ENCODE measurements at regions not wholly inside any gene's neighbourhood (a gene's known extent, or its start where the extent isn't known, plus 50 kb on each side); places are given as distances from the start of the nearest gene placed in this dataset.
"Not testable (repeated sequence)": the region's sequence is repeated elsewhere in the genome, so short reads cannot be mapped to it uniquely, and the experiment has no call there.

DNA sequence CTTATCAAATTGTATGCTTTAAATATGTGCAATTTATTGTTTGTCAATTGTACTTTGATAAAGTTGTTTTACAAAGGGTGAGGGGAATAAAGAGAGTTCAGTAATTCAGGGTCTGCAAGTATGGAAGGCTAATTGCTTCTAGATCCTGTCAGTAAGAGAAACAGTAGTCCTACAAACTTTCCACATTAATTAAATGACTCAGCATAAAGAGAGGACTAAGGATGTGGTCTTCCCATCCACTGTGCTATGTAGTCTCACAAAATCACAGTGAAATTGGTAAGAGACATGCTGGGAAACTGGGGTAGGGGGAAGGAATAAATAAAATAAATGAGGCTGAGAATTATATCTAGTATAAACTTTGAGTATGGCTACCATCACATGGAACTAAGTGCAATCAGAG lies 130.2 kb upstream of the PKP2 start:
- Mint-ChIP-seq H3K4me1 (no peaks in the 10 kb centered on the region), H3K27ac (no peak overlapping the region), H3K27me3 (no peaks in the 10 kb centered on the region), H3K9me3 (peaks cover 0 to 21% (median 8%) of the 10 kb centered on the region in 3 donors), H3K36me3 (no peaks in the 10 kb centered on the region), H3K4me3 (no peak overlapping the region)

DNA sequence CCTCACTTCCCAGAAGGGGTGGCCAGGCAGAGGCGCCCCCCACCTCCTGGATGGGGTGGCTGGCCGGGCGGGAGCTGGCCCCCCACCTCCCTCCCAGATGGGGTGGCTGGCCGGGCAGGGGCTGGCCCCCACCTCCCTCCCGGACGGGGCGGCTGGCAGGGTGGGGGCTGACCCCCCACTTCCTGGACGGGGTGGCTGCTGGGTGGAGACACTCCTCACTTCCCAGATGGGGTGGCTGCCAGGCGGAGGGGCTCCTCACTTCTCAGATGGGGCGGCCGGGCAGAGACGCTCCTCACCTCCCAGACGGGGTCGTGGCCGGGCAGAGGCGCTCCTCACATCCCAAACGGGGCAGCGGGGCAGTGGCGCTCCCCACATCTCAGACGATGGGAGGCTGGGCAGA lies 126.1 kb upstream of the PKP2 start:
- not testable (repeated sequence) for H3K36me3 Mint-ChIP-seq
- H3K9me3 Mint-ChIP-seq, result peaks cover 4 to 19% (median 7%) of the 10 kb centered on the region in 3 donors

DNA sequence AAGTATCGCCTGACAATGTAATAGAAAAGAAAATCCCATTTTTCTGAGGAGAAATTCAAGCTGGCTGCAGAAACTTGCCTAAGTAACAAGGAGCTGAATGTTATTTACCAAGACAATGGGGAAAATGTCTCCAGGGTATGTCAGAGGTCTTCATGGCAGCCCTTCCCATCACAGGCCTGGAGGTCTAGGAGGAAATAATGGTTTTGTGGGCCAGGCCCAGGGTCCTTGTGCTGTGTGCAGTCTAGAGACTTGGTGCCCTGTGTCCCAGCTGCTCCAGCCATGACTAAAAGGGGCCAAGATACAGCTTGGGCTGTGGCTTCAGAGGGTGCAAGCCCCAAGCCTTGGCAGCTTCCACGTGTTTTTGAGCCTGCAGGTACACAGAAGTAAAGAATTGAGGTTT lies 120.5 kb upstream of the PKP2 start:
- not testable (repeated sequence) for H3K36me3 Mint-ChIP-seq, H3K4me1 Mint-ChIP-seq, H3K27me3 Mint-ChIP-seq, H3K4me3 Mint-ChIP-seq
- H3K27ac Mint-ChIP-seq, result peak overlapping the region in 1 of 3 donors; percentile 4
- H3K9me3 Mint-ChIP-seq, result peaks cover 8 to 28% (median 8%) of the 10 kb centered on the region in 3 donors

More for the DNA sequence above, 126.1 kb upstream of the PKP2 start:
- not testable (repeated sequence) for H3K4me3 Mint-ChIP-seq, H3K27ac Mint-ChIP-seq, H3K4me1 Mint-ChIP-seq, H3K27me3 Mint-ChIP-seq

DNA sequence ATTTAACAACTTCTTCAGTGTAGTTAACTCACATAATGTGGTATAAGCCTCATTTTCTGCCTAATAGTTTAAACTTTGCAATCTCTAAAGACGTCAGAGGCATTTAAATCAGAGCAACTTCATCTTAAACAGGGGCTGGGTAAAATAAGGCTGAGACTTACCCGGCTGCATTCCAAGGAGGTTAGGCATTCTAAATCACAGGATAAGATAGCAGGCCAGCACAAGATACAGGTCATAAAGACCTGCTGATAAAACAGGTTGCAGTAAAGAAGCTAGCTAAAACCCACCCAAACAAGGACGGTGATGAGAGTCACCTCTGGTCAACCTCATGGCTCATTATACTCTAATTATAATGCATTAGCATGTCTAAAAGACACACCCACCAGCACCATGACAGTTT lies 115.6 kb upstream of the PKP2 start:
- Mint-ChIP-seq H3K27me3 (no peaks in the 10 kb centered on the region), H3K4me3 (no peak overlapping the region), H3K27ac (no peak overlapping the region), H3K9me3 (peaks cover 6 to 17% (median 13%) of the 10 kb centered on the region in 3 donors), H3K36me3 (peaks cover 2% of the 10 kb centered on the region), H3K4me1 (peaks cover 0 to 1% (median 0%) of the 10 kb centered on the region in 3 donors)

DNA sequence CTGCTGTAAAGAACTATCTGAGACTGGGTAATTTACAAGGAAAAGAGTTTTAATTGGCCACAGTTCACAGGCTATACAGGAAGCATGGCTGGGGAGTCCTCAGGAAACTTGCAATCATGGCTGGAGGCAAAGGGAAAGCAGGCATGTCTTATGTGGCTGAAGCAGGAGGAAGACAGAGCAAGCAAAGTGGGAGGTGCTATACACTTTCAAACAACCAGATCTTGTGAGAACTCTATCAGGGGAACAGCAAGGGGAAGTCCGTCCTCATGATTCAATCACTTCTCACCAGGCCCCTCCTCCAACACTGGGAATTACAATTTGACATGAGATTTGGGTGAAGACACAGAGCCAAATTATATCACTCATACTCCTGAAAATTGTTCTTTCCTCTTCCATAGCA lies 109.5 kb upstream of the PKP2 start:
- Mint-ChIP-seq H3K27me3 (no peaks in the 10 kb centered on the region), H3K4me3 (no peak overlapping the region), H3K27ac (no peak overlapping the region), H3K4me1 (no peaks in the 10 kb centered on the region), H3K9me3 (peaks cover 3 to 14% (median 7%) of the 10 kb centered on the region in 3 donors), H3K36me3 (no peaks in the 10 kb centered on the region)

DNA sequence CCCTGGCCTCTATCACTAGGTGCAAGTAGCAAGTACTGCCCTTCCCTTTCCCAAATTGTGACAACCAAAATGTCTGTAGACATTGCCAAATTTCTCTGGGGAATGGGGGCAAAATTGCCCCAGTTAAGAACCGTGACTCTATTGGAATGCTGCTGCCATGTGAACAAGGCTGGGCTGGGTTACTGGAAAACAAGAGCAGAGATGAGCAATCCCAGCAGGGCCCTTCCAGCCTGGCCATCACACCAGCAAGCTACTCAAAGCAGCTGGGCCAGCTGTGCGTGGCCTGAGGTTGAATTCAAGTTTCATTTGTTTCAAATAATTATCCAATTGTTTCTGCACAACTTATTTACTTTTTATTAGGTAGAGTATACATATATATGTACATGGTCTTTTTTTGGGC lies 103.4 kb upstream of the PKP2 start:
- Mint-ChIP-seq H3K4me1 (no peaks in the 10 kb centered on the region), H3K36me3 (no peaks in the 10 kb centered on the region), H3K9me3 (peaks cover 0 to 7% (median 0%) of the 10 kb centered on the region in 3 donors), H3K27ac (no peak overlapping the region), H3K4me3 (no peak overlapping the region), H3K27me3 (no peaks in the 10 kb centered on the region)

DNA sequence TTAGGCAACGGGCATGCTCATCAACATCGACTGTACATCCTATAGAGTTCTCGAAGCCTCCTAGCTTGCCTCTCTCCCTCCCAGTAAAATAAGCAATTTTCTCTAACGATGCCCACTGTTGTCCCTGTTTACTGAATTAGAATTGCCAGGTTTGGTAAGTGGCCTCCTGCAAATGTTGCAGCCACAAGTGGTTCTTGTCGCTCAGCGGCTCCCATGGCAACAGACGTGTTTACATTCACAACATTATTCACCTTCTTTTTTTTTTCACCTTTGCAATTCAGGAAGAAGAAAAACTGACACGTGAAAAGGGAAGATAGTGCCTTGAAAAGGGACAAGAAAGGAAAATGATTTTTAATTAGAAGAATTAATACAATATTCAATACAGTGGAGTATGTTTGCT lies 100.9 kb upstream of the PKP2 start:
- H3K4me3 Mint-ChIP-seq, result no peak overlapping the region
- H3K4me1 Mint-ChIP-seq, result no peaks in the 10 kb centered on the region
- H3K36me3 Mint-ChIP-seq, result no peaks in the 10 kb centered on the region
- H3K9me3 Mint-ChIP-seq, result peaks cover 0 to 4% (median 0%) of the 10 kb centered on the region in 3 donors
- H3K27ac Mint-ChIP-seq, result no peak overlapping the region
- no peaks in the 10 kb centered on the region for H3K27me3 Mint-ChIP-seq

DNA sequence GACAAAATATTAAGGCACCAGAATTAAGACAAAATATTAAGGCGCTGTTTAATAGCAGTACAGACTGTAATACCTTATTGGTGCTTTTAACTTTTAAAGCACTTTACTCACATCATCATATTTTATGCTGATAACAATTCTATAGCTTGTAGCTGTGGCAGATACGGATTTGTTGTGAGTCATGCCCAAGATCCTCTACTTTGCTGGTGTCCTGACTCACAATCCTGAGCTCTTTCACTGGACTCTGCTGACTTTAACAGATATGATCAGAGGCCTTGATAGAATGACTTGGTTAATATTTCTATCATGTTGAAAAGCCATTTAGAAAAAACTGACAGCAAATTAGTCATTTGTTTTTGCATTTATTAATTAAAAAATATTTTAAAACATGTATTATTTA lies 99.0 kb upstream of the PKP2 start:
- no peaks in the 10 kb centered on the region for H3K4me1 Mint-ChIP-seq
- no peaks in the 10 kb centered on the region for H3K27me3 Mint-ChIP-seq

DNA sequence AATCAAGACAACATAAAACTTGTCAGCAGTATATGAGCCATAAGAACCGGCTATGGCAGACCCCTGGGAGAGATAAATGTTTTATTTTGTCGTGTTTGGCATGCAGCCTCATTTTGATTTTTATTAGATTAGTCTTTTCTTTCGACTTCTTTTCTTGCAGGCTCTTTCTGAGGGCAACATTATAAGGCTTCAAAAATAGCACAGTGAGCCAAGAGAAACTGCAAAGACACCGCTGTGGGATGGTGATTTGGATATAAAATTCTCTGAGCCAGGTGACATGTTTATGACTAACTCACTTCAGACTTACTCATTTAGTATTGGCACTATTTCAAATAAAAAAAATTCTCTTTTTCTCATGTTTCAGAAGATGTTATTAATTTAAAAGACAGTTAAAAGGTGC lies 96.8 kb upstream of the PKP2 start:
- Mint-ChIP-seq H3K9me3 (no peaks in the 10 kb centered on the region), H3K27me3 (no peaks in the 10 kb centered on the region), H3K4me3 (no peak overlapping the region), H3K4me1 (no peaks in the 10 kb centered on the region), H3K27ac (no peak overlapping the region), H3K36me3 (no peaks in the 10 kb centered on the region)

More for the DNA sequence above, 99.0 kb upstream of the PKP2 start:
- no peak overlapping the region for H3K4me3 Mint-ChIP-seq
- no peak overlapping the region for H3K27ac Mint-ChIP-seq
- no peaks in the 10 kb centered on the region for H3K36me3 Mint-ChIP-seq
- no peaks in the 10 kb centered on the region for H3K9me3 Mint-ChIP-seq

DNA sequence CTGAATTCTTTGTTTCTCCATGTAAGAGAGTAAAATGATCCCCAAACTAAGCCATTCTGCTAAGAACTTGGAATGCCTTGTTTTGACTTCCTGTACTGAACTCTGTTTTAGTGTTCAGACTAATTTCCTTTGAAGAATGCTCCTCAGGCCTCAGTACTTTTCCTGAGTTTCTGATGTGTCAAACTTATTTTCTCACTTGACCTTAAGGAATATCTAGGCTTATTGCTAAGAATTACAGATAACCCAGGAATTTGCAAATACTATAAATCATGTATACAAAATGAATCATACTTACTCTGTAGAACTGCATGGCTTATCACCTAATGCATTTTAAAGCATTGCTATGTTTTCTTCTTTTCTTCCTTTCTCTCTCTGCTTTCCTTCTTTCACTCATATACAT lies 93.1 kb upstream of the PKP2 start:
- peaks cover 0 to 5% (median 0%) of the 10 kb centered on the region in 3 donors for H3K9me3 Mint-ChIP-seq
- H3K27me3 Mint-ChIP-seq, result no peaks in the 10 kb centered on the region
- H3K4me1 Mint-ChIP-seq, result no peaks in the 10 kb centered on the region
- no peak overlapping the region for H3K4me3 Mint-ChIP-seq
- H3K36me3 Mint-ChIP-seq, result no peaks in the 10 kb centered on the region
- no peak overlapping the region for H3K27ac Mint-ChIP-seq

DNA sequence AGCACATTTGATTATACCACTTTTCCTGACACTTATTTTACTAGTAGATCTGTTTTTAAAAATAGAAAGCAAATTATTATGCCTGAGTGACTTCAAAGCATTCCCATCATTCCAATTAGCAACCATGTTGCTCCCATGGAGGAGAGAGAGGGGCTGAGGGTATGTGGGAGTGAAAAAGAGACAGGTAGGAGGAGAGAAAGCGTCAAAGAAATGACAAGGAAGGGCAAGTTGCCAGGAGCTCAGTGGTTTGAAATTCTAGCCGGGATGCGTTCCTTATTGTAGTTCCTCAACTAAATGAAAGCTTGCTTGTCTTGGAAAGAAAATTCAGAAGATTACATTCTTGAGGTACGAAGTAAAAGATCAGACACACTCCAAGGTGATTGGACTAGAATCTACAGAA lies 92.4 kb upstream of the PKP2 start:
- Mint-ChIP-seq H3K4me1 (no peaks in the 10 kb centered on the region), H3K27ac (no peak overlapping the region), H3K27me3 (no peaks in the 10 kb centered on the region), H3K9me3 (peaks cover 0 to 5% (median 0%) of the 10 kb centered on the region in 3 donors), H3K36me3 (peaks cover 2% of the 10 kb centered on the region), H3K4me3 (no peak overlapping the region)

DNA sequence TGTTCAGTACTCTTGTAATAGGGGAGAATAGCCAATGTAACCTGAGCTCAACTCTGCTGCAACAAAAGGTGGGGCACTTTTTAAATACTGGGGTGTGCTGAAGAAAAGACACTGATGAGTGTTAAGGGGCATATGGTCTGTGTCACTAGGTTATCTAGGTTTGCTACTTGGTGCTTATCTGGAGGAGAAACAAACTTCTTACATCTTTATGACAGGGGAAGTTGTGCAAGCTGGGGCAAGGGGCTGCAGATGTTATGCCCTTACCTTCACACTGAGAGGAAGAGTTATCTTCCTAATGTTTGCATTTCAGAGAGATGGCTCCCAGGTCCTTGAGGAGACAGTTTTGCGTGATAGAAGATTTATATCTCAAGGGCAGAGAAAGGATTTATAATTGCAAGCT lies 90.9 kb upstream of the PKP2 start:
- H3K36me3 Mint-ChIP-seq, result peaks cover 2% of the 10 kb centered on the region

DNA sequence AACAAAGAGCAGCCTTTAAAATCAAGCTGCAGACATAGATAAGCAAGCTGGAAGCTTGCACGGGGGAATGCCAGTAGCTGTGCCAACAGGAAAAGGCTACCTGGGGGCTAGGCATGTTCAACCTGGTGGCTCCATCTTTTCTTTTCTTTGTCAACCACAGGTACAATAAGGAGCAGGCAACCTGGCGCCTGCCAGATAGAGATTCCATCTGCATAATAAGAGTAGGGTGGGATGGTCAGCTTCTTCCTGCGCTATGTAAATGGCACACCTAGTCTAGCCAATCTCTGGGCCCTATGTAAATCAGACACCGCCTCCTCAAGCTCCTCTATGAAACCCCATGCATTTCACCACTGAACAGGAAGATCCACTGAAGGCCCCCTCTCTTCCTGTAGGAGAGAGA lies 87.4 kb upstream of the PKP2 start:
- Mint-ChIP-seq H3K36me3 (peaks cover 2% of the 10 kb centered on the region), H3K27ac (no peak overlapping the region), H3K9me3 (peaks cover 0 to 5% (median 0%) of the 10 kb centered on the region in 3 donors)

More for the DNA sequence above, 90.9 kb upstream of the PKP2 start:
- Mint-ChIP-seq H3K9me3 (peaks cover 0 to 5% (median 0%) of the 10 kb centered on the region in 3 donors), H3K27ac (no peak overlapping the region), H3K4me1 (no peaks in the 10 kb centered on the region), H3K4me3 (no peak overlapping the region), H3K27me3 (no peaks in the 10 kb centered on the region)

DNA sequence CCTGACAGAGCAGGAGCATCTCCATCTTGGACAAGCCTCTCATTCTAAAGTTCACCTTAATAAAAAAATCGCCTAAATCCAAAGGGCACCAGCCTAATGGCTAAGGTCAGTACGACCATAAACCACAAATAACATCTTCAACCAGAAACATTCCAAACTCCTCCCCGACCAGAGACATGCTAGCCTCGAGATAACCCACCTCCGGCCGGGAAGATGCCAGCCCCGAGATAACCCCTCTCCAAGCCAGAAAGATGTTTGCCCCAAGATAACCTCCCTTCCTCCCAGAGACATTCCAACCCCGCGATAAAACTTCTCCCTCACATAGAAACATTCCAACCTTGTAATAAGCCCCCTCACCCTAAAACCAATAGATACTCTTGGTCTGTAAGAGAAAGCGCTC lies 86.8 kb upstream of the PKP2 start:
- Mint-ChIP-seq H3K4me1 (no peaks in the 10 kb centered on the region), H3K4me3 (no peak overlapping the region), H3K27me3 (no peaks in the 10 kb centered on the region), H3K36me3 (peaks cover 2% of the 10 kb centered on the region), H3K9me3 (peaks cover 0 to 5% (median 0%) of the 10 kb centered on the region in 3 donors), H3K27ac (no peak overlapping the region)

More for the DNA sequence above, 87.4 kb upstream of the PKP2 start:
- no peak overlapping the region for H3K4me3 Mint-ChIP-seq
- no peaks in the 10 kb centered on the region for H3K27me3 Mint-ChIP-seq
- H3K4me1 Mint-ChIP-seq, result no peaks in the 10 kb centered on the region

DNA sequence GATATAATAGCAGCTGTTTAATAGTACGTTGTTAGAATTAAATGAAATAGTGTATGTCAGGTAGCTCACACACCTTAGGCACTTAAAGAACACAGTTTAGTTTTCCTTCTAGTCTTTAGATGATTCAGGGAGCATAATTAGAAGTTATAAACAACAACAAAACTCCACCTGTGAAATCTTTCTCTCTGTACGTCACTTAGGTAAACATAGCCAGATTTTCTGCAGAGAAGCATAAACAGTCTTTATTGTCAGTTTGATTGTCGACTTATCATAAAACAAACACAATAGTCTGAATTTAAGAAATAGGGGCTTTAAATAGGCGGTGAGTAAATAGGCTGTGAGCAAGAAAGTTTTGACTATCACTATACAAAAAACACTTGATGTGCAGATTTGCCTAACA lies 84.6 kb upstream of the PKP2 start:
- Mint-ChIP-seq H3K4me3 (no peak overlapping the region), H3K27me3 (peaks cover 2% of the 10 kb centered on the region), H3K36me3 (peaks cover 2% of the 10 kb centered on the region)

DNA sequence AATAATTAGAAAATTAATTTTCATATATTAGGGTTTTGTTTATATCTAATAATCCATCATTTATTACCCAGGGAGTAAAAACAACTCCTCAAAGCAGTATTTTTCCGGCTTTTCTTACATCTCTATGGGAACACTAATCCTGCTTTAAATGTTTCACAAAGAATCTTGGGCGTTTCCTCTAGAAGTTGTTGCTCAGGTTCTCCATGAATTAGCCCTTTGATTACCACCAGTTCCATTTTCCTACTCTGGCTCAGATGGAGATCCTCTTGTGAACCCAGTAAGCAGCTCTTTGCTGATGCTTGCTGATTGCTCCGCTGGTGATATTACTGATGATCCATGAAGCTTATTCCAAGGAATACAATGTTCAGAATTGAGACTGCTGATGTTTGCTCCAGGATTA lies 78.5 kb upstream of the PKP2 start:
- no peak overlapping the region for H3K27ac Mint-ChIP-seq

More for the DNA sequence above, 84.6 kb upstream of the PKP2 start:
- no peak overlapping the region for H3K27ac Mint-ChIP-seq
- H3K9me3 Mint-ChIP-seq, result peaks cover 0 to 2% (median 0%) of the 10 kb centered on the region in 3 donors
- no peaks in the 10 kb centered on the region for H3K4me1 Mint-ChIP-seq

More for the DNA sequence above, 78.5 kb upstream of the PKP2 start:
- Mint-ChIP-seq H3K9me3 (peaks cover 0 to 2% (median 0%) of the 10 kb centered on the region in 3 donors), H3K36me3 (no peaks in the 10 kb centered on the region), H3K4me1 (no peaks in the 10 kb centered on the region), H3K4me3 (no peak overlapping the region), H3K27me3 (peaks cover 2% of the 10 kb centered on the region)

Measured in IgD-negative memory B cell (primary cell).